Neural progenitor cell (in vitro differentiated cells): ENCODE measurements at regions not wholly inside any gene's neighbourhood (a gene's known extent, or its start where the extent isn't known, plus 50 kb on each side); places are given as distances from the start of the nearest gene placed in this dataset.

Experiments used
- DNase-seq: peaks from one replicate; pipeline ENCODE4 v3.0.0-alpha.2; 2016; ENCODE audit warnings: low spot score
- H2AFZ ChIP-seq: fragments of 200-600 bp; sonication (generic); replicated peaks from 2 replicates; pipeline ENCODE4 v1.6.1; 2016; ENCODE audit warnings: antibody characterized with exemption
- H3F3A ChIP-seq: fragments of 200-600 bp; sonication (generic); 2 replicates; pipeline ENCODE4 v1.6.1; 2016; ENCODE audit warnings: antibody characterized with exemption, low read depth
- H3K27ac ChIP-seq: fragments of 200-600 bp; sonication (generic); 2 replicates; pipeline ENCODE4 v1.5.1; 2016; ENCODE audit warnings: mild to moderate bottlenecking
- H3K27me3 ChIP-seq: fragments of 200-600 bp; sonication (generic); 2 replicates; pipeline ENCODE4 v1.6.1; 2016; ENCODE audit warnings: mild to moderate bottlenecking, moderate library complexity
- H3K36me3 ChIP-seq: fragments of 200-600 bp; sonication (generic); 2 replicates; pipeline ENCODE4 v1.5.1; 2016
- H3K4me1 ChIP-seq: fragments of 200-600 bp; sonication (generic); 2 replicates; pipeline ENCODE4 v1.6.1; 2016; ENCODE audit warnings: mixed run types
- H3K4me2 ChIP-seq: fragments of 200-600 bp; sonication (generic); 2 replicates; pipeline ENCODE4 v1.6.1; 2016
- H3K4me3 ChIP-seq: fragments of 200-600 bp; sonication (generic); 2 replicates; pipeline ENCODE4 v1.5.1; 2016
- H3K79me2 ChIP-seq: fragments of 200-600 bp; sonication (generic); 2 replicates; pipeline ENCODE4 v1.6.1; 2016; ENCODE audit warnings: low read depth
- H3K9ac ChIP-seq: fragments of 200-600 bp; sonication (generic); 2 replicates; pipeline ENCODE4 v1.6.1; 2016
- H3K9me3 ChIP-seq: fragments of 200-600 bp; sonication (generic); 2 replicates; pipeline ENCODE4 v1.5.1; 2016; ENCODE audit warnings: low read depth
- H4K20me1 ChIP-seq: fragments of 200-600 bp; sonication (generic); 2 replicates; pipeline ENCODE4 v1.6.1; 2016; ENCODE audit warnings: low read depth
- H3K27ac Mint-ChIP-seq: 3 replicates; pipeline ENCODE4 v1.8.0; 2021; ENCODE audit warnings: mixed read lengths
- H3K27me3 Mint-ChIP-seq: 2 replicates; pipeline ENCODE4 v1.8.0; 2022; ENCODE audit warnings: low read depth, mild to moderate bottlenecking, inconsistent platforms, moderate library complexity, mixed read lengths; ENCODE audit not compliant: insufficient read depth
- H3K36me3 Mint-ChIP-seq: 3 replicates; pipeline ENCODE4 v1.8.0; 2021; ENCODE audit warnings: mixed read lengths
- H3K4me1 Mint-ChIP-seq: 3 replicates; pipeline ENCODE4 v1.8.0; 2021; ENCODE audit warnings: mixed read lengths
- H3K4me3 Mint-ChIP-seq: 3 replicates; pipeline ENCODE4 v1.8.0; 2021; ENCODE audit warnings: mild to moderate bottlenecking, moderate library complexity, mixed read lengths
- H3K9me3 Mint-ChIP-seq: 3 replicates; pipeline ENCODE4 v1.8.0; 2020; ENCODE audit warnings: mixed read lengths
- EZH2 ChIP-seq: fragments of 200-600 bp; sonication (generic); IDR thresholded peaks from 2 replicates; pipeline ENCODE4 v1.6.1; 2017; ENCODE audit warnings: antibody characterized with exemption, mild to moderate bottlenecking, moderate library complexity
- EZH2phosphoT487 ChIP-seq: fragments of 200-600 bp; sonication (generic); IDR thresholded peaks from 2 replicates; pipeline ENCODE4 v1.6.1; 2017; ENCODE audit warnings: antibody characterized with exemption
- TF ChIP-seq, protein P1 (sequence below): fragments of 200-600 bp; sonication (generic); IDR thresholded peaks from 2 replicates; pipeline ENCODE4 v1.5.1; 2017; ENCODE audit warnings: antibody characterized with exemption, mild to moderate bottlenecking

DNA sequence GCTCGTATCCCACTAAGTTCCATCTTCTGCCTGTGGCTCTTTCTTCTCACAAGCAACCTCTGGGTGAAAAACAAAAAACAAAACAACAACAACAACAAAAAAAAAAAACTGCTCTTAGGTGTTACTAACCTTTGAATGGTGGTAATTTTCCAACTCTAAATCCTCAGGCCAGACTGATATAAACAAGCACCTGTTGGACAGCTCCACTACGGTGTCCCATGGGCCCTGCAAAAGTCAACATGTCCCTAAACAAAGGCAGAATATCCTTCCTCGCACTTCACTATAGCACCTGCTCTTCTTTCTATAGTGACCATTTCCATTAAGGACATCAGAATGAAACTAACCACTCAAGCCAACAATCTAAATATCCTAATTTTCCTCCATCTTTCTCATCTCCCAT lies 54.6 kb upstream of the PARM1 start:
- Histone ChIP-seq H3K4me3 (no peak overlapping the region), H3K9me3 (no peaks in the 10 kb centered on the region), H3F3A (no peaks in the 10 kb centered on the region), H3K27ac (no peak overlapping the region), H3K79me2 (no peaks in the 10 kb centered on the region), H3K9ac (no peak overlapping the region), H3K4me2 (no peak overlapping the region), H2AFZ (no peak overlapping the region), H3K4me1 (no peaks in the 10 kb centered on the region), H3K36me3 (no peaks in the 10 kb centered on the region), H3K27me3 (no peaks in the 10 kb centered on the region), H4K20me1 (no peaks in the 10 kb centered on the region)
- TF ChIP-seq EZH2phosphoT487 (no peak), EZH2 (no peak)
- TF ChIP-seq, protein P1, sequence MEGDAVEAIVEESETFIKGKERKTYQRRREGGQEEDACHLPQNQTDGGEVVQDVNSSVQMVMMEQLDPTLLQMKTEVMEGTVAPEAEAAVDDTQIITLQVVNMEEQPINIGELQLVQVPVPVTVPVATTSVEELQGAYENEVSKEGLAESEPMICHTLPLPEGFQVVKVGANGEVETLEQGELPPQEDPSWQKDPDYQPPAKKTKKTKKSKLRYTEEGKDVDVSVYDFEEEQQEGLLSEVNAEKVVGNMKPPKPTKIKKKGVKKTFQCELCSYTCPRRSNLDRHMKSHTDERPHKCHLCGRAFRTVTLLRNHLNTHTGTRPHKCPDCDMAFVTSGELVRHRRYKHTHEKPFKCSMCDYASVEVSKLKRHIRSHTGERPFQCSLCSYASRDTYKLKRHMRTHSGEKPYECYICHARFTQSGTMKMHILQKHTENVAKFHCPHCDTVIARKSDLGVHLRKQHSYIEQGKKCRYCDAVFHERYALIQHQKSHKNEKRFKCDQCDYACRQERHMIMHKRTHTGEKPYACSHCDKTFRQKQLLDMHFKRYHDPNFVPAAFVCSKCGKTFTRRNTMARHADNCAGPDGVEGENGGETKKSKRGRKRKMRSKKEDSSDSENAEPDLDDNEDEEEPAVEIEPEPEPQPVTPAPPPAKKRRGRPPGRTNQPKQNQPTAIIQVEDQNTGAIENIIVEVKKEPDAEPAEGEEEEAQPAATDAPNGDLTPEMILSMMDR = no peak
- Mint-ChIP-seq H3K27me3 (no peaks in the 10 kb centered on the region), H3K36me3 (no peaks in the 10 kb centered on the region), H3K4me3 (no peak overlapping the region), H3K9me3 (no peaks in the 10 kb centered on the region), H3K4me1 (peaks cover 9% of the 10 kb centered on the region), H3K27ac (no peak overlapping the region)
- no peak for DNase-seq

DNA sequence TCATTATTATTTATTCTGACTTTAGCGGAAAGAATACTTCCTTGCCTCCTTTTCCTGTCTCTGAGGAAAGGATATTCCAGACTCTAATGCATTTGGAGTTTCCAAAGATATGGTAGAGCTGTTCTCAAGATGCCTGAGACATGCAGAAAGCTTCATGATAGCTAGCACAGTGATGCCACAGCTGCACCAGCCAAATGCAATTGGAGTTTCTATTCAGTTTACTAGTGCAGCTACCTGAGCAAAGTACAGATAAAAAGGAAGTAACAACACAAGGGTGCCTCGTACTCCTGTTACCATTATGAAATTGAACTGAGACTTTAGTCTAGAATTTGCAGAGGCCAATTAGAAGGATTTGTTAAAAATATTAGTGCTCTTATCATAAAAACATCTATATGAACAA lies 57.5 kb upstream of the PARM1 start:
- no peak overlapping the region for H2AFZ ChIP-seq
- no peak for DNase-seq
- peaks cover 10% of the 10 kb centered on the region for H3K4me1 Mint-ChIP-seq

DNA sequence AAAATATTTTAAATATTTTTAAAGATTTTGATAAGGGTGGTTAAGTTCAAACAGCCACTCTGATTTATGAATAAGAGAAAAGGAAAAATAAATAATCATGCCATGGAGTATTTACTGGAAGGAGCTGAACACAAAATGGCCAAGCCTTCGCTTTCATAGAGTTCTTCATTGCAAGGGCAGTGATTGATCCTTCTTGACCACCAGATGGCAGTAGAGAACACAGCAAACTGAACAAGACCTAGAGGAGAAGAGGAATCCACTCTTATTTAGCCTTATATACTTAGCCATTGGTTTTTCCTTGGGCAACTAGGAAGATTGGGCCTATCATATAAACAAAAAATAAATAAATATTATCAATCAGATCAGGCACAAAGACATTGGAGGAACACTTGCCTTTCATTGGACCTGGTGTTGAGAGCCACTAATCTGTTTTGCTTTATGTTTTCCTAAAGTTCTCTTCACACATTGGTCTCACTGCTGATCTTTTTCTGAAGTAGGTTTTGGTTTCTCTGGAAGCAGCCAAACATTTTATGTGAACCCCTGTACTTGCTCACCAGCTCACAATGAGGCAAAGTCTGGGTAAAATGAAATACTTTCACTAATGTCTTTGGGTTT lies 58.1 kb upstream of the PARM1 start:
- DNase-seq = peak; percentile 87
- Histone ChIP-seq H3K9ac (no peak overlapping the region), H3K27me3 (no peaks in the 10 kb centered on the region), H3K4me2 (no peak overlapping the region), H4K20me1 (no peaks in the 10 kb centered on the region), H3K36me3 (no peaks in the 10 kb centered on the region), H3K4me1 (no peaks in the 10 kb centered on the region), H3K79me2 (no peaks in the 10 kb centered on the region), H3K4me3 (no peak overlapping the region), H3F3A (no peaks in the 10 kb centered on the region), H2AFZ (no peak overlapping the region), H3K9me3 (no peaks in the 10 kb centered on the region), H3K27ac (no peak overlapping the region)
- H3K9me3 Mint-ChIP-seq = no peaks in the 10 kb centered on the region
- no peaks in the 10 kb centered on the region for H3K36me3 Mint-ChIP-seq
- H3K27me3 Mint-ChIP-seq = peaks cover 2% of the 10 kb centered on the region
- TF ChIP-seq, protein P1 = peak; percentile 88
- no peak for TF ChIP-seq EZH2phosphoT487
- no peak for TF ChIP-seq EZH2
- no peak overlapping the region for H3K4me3 Mint-ChIP-seq
- H3K4me1 Mint-ChIP-seq = peaks cover 10% of the 10 kb centered on the region
- H3K27ac Mint-ChIP-seq = no peak overlapping the region

More for the DNA sequence above, 57.5 kb upstream of the PARM1 start:
- Mint-ChIP-seq H3K36me3 (no peaks in the 10 kb centered on the region), H3K4me3 (no peak overlapping the region), H3K27ac (no peak overlapping the region), H3K27me3 (peaks cover 2% of the 10 kb centered on the region), H3K9me3 (no peaks in the 10 kb centered on the region)
- Histone ChIP-seq H3K27ac (no peak overlapping the region), H3F3A (no peaks in the 10 kb centered on the region), H3K9ac (no peak overlapping the region), H3K4me1 (no peaks in the 10 kb centered on the region), H4K20me1 (no peaks in the 10 kb centered on the region), H3K79me2 (no peaks in the 10 kb centered on the region), H3K4me2 (no peak overlapping the region), H3K9me3 (no peaks in the 10 kb centered on the region), H3K4me3 (no peak overlapping the region), H3K27me3 (no peaks in the 10 kb centered on the region), H3K36me3 (no peaks in the 10 kb centered on the region)
- TF ChIP-seq EZH2phosphoT487 (no peak), EZH2 (no peak)
- TF ChIP-seq, protein P1 = no peak
